HCEC 1CT (cell line): ENCODE measurements at regions not wholly inside any gene's neighbourhood (a gene's known extent, or its start where the extent isn't known, plus 50 kb on each side); places are given as distances from the start of the nearest gene placed in this dataset.
"Not testable (repeated sequence)": the region's sequence is repeated elsewhere in the genome, so short reads cannot be mapped to it uniquely, and the experiment has no call there.

Experiments used
- DNase-seq: peaks from one replicate; pipeline ENCODE4 v3.0.0-alpha.2; 2017

DNA sequence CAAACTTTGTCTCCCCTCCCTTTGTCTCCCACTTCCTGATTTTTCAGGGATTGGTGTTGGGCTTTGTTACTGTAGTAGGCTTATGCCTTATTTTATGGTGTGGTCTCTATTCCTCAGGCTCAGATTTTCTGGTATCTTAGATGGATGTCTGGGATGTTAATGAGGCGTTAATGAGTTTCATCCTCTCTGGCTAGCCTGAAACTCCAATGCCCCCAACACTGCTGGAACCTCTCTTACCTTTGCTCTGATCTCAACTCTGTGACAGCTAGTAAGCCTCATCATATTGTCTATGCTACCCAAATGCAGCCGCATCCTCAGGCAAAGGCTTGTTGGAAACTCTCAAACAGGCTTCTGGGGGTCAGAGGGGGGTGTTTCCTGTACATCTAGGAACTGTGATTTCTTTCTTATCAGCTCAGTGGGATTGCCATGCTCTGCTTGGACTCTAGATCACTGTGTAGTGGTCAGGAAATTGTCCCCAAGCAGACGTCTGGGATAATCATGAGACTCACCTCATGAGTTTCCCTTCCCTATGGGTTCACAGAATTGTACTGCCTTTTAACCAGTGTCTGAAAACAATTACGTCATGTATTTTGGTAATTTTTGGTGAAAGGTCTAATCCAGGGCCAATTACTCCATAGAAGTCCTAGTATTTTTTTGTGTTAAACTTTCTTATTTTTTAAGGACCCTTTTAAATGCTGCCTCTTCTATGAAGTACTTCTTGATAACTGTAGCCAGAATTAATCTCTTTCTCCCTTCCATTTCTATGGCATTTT is 88.8 kb upstream of the TRPC7 start:
- no peak for DNase-seq

DNA sequence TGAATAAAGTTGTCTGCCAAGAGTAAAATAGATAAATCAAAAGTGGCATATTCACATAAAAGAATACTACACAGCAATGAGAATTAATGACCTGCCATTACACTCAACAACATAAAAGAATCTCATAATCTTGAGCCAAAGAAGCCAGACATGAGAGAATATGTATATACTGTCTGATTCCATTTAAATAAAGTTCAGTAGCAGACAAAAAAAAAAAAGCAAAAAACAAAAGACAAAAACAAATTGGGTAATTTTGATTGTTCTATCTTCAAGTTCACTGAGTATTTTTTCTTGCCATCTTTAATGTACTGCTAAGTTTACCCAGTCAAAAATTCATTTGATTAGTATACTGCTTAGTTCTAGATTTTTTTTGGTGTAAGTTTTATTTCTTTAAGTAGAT is 87.9 kb upstream of the TRPC7 start:
- DNase-seq = no peak

DNA sequence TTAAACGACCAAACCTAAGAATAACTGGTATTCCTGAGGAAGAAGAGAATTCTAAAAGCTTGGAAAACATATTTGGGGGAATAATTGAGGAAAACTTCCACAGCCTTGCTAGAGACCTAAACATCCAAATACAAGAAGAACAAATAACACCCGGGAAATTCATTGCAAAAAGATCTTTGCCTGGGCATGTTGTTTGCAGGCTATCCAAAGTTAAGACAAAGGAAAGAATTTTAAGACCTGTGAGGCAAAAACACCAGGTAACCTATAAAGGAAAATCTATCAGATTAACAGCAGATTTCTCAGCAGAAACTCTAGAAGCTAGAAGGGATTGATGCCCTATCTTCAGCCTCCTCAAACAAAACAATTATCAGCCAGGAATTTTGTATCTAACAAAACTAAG is 82.2 kb upstream of the TRPC7 start:
- DNase-seq = not testable (repeated sequence)

DNA sequence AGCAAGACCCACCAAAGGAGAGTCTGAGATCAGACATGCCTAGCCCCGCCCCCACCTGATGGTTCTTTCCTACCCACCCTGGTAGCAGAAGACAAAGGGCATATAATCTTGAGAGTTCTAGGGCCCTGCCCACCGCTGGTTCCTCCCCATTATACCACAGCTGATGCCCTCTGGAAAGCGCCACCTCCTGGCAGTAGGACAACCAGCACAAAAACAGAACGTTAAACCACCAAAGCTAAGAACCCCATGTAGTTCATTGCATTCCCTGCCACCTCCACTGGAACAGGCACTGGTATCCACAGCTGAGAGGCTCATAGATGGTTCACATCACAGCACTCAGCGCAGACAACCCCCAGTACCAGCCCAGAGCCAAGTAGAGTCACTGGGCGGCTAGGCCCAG is 81.2 kb upstream of the TRPC7 start:
- no peak for DNase-seq

DNA sequence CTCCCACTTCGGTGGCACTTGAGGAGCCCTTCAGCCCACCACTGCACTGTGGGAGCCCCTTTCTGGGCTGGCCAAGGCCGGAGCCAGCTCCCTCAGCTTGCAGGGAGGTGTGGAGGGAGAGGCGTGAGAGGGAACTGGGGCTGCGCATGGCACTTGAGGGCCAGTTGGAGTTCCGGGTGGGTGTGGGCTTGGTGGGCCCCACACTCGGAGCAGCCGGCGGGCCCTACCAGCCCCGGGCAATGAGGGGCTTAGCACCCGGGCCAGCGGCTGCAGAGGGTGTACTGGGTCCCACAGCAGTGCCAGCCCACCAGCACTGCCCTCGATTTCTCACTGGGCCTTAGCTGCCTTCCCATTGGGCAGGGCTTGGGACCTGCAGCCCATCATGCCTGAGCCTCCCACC is 78.8 kb upstream of the TRPC7 start:
- DNase-seq = not testable (repeated sequence)

DNA sequence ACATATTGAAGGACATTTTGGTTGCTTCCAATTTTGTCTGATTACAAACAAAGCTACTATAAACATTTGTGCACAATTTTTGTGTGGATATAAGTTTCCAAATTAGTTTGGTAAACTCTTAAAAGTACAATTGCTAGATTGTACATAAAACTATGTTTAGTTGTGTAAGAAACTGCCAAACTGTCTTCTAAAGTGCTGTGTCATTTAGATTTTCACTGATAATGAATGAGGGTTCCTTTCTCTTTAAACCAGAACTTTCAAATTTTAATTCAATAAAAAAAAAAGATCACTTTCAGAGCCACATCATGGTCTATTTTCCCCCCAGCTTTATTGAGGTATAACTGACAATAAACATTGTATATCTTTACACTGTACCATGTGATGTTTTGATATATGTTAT is 74.0 kb upstream of the TRPC7 start:
- no peak for DNase-seq

DNA sequence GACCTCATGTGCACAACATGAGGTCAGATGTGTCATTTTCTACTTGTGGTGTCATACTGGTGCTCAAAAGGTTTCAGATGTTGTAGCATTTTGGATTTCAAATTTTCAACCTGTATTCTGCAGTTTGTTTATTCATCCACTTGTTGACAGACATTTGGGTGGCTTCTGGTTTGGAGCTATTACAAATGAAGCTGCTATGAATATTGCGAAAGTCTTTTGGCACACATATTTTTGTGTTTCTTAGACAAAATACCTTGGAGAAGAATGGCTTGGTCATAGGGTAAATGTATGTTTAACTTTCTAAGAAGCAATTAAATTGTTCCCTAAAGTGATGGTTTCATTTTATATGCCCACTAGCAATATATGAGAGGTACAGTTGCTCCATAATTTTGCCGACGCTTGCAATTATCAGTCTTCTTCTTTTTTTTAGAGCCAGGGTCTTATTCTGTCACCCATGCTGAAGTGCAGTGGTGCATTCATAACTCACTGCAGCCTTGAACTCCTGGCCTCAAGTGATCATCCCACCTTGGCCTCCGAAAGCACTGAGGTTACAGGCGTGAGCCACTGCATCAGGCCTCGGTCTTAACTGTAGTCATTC is 70.7 kb upstream of the TRPC7 start:
- DNase-seq = no peak

DNA sequence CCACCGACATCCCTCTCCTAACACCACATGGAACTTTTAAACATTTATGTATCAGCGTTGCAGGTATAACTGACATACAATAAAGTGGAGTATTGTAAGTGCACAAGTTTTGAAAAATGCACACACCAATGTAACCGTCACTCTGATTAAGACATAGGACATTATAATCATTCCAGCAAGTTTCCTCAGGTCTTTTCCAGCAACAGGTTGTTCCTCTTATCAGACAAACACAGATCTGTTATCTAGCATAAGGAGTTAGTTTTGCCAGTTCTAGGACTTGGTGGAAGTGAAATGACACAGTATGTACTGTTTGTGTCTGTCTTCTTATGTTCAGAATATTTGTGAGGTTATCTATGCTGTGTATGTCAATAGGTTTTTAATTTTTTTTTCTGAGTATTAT is 69.5 kb upstream of the TRPC7 start:
- no peak for DNase-seq

DNA sequence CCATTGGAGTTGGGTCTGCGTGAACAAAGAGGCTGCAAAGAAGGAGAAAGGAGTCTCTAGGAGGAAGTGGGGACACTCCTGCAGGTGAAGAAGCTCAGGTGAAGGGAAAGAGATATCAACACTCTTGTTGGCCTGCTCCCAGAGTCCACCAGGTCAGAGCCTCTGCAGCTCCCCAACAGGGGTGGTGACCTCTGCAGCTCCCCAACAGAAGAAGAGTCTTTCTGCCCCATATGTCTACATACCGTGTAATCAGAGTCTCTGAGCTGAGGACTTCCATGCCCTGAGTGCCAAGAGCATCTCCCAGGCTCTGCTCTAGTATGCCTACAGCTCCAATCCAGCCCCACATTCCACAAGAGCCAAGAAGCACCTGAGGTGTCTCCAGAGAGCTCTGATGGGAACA is 67.4 kb upstream of the TRPC7 start:
- DNase-seq = no peak

DNA sequence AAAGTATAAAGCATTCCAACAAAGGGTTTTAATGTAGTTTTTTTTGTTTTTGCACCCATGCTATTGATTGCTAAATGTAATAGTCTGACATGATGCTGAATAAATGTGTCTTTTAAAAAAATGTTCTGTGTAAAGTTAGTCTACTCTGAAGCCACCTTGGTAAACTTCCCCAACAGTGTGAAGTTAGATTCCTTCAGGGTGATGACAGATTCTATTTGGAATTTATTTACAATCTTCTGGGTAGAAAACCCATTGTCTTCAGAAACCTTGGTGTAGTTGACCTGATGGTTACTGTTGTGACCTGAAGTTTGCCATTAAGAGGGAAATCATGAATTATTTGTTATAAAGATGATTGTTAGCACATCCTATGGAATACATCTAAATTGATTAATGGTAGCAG is 64.7 kb upstream of the TRPC7 start:
- DNase-seq = no peak

DNA sequence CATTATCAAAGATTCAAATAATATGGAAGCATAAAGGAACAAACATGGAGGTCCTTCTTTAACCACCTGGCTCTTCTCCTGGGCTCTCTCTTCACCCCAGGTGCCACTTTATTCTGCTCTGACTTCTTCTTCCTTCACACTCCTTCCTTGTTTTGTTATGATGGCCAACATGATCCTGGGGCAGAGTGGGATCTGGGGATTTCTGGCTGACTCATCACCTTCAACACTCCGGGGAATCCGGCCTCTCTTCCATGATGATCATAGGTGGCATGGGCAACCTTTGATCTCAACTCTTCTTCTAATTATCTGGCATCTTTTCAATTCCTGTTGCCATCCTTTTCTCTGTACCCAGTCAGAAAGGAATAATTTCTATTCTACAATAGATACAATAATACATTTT is 62.1 kb upstream of the TRPC7 start:
- DNase-seq = no peak

DNA sequence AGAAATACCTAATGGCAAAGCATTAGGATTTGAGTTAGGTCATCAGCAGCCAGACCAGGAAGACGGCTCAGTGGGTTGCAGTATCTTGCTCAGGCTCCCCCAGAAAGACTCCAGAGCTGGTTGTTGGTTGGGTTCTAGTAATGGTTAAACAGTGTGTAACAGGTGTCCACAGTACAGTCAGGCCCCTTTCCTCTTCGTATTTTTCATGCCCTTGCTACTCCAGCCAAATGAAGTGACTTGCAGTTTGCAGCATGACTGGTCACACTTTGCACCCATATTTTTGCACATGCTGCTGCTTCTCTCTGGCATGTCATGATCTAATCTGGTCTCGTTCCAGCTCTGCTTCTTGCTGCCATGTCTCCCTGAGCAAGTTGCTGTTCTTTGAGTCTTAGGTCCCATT is 60.6 kb upstream of the TRPC7 start:
- DNase-seq = no peak

DNA sequence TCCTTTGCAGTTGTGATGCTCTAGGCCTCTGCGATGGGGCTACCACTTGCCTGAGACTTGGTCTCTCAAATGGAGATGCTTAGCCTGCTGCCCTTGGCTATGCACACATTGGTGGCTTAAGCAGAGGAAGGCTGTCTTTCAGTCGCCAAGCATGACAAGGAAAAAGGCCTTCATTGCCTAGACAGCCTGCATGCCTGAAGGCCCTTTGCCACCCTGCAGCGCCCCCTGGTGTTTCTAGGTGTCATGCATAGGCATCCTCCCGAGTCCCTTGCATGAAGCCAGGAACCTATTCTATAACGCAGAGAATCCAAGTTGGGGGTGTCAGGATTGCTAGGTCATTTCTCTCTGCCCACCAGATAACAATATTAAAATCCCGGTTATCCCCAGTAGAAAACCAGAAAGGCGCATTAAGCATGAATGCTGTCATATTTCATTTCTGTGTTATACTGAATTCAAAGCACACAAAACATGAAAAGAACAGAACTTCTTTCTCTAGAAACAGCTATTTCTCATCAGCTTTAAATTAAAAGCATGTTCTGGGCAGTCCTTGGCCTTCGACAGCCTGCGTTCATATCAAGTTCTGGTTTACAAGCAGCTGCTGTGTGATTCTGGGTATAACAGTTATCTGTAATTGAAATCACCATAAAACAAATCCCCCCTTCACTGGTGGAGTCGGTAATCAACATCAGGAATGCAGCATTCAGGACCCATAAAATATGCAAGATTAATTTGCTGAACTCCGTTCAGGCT is 59.7 kb upstream of the TRPC7 start:
- no peak for DNase-seq

DNA sequence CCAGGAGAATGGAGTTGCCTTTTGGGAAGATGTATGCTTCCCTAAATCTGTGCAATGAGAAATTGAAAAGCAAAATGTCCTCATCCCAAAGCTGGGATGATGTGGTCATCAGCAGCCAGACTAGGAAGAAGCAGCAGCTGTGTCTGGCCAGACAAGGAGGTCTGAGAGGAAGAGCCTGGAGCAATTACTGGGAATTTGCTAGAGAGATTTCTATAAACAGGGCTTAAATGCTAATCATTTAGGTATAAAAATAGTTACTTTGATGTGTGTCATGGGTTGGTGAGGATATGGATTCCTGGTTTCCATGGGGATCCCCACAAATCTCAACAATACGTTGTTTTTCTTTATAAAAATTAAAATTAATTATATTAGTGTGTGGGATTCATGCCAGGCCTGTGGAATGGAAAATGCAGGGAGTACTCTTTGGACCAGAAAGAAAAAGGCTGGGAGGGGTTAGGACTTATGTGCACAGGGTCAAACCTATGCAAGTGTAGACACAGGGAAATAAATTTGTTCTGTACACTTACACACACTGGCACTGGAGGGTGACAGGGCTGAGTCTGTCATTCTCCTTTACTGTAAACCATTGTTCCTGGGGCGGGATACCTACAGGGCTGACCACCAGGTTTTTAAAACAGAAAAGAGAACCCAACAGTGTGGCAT is 58.7 kb upstream of the TRPC7 start:
- DNase-seq = no peak

DNA sequence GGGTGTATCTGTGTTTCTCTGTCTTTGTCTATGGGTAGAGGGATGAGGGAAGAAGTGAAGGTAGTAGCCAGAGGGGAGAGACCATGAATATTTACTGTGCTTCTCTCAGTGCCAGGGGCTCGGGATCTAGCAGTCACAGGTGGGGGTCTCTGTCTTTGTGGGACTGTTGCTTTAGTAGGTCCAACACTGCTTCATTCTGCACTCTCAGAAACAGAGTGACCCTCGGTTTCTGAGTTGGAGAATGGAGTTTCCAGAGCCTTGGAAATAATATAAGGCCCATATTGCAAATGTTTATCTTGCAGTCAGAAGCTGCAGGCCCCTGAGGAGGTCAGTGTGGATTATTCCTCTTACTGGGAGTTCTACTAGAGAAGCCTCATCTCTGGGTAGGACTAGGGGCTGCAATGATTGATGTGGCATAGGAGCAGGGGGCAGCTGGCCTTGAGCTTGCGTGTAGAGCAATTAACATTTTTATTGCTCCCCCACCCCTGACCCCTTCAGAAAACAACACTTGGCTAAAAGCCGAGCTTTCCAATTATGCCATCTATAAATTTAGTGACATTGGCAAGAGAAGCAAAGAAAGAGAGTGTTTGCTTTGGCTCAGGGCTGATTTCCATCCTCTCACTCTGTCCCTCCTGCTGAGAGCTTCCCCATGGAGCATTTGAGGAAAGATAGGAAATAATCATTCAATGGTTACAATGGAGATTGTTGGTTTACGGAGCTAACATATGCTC is 55.0 kb upstream of the TRPC7 start:
- no peak for DNase-seq

DNA sequence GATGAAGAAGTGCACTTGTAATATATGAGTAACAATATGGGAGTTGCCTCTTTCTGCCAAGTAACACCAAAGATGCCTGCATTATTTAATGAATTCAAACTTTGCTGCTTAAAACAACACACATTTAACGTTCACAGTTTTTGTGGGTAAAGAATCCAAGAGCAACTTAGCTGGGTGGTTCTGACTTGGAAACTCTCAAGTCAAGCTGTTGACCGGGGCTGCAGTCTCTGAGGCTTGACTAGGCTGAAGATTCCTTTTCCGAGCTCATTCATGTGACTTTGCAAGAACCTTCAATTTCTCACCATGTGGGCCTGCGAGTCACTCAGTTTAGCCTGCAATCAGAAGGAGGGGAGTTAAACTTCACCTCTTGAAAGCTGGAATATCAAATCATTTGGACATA is 53.0 kb upstream of the TRPC7 start:
- no peak for DNase-seq
